Umbilical cord (tissue), 1 donor: ENCODE measurements at regions not wholly inside any gene's neighbourhood (a gene's known extent, or its start where the extent isn't known, plus 50 kb on each side); places are given as distances from the start of the nearest gene placed in this dataset.
A peak's percentile ranks its signal among the peaks of the same experiment; 100 is the strongest.

Source experiments
- DNase-seq: peaks from one replicate; pipeline ENCODE4 v3.0.0-alpha.2; 2015; ENCODE audit warnings: low spot score

DNA sequence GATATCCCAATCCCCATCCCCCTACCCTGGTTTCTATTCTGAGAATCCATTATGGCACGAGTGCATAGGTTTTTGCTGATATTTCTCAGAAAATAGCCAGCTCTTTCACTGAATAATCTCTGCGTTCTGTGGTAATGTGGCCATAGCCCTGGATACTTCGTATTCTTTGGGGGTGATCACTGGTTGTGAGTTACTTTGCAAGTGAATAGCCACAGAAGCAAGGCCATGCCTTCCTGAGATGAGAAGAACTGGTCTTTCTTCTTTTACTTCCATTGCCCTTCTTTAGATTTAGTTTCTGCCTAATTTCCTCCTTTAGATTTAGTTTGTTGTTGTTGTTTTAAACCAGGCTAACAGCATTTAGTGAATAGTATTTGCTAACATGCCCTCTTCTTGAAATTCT is 323.4 kb downstream of the CDC14C start:
- no peak for DNase-seq

DNA sequence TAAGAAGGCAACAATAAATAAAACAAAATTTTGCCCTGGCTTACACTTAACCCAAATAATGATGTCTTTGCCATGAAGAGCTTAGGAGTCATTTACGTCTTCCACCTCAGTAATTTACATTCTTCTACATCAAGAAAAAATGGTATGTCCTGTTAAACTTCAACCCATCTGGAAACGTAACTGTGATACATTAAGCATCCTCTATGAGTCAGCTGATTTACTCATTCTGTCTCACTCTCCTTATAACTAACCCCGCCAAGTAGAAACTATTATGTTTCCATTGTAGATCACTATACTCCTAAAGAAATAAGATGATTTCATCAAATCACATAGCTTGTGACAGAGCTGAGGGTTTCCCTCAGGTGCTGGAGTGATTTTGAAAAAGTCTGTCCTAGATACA is 330.7 kb downstream of the CDC14C start:
- DNase-seq = no peak

- no peak for DNase-seq
Measured at GRCh38 chr7:49260538-49260937, 336.2 kb downstream of the CDC14C start.

DNA sequence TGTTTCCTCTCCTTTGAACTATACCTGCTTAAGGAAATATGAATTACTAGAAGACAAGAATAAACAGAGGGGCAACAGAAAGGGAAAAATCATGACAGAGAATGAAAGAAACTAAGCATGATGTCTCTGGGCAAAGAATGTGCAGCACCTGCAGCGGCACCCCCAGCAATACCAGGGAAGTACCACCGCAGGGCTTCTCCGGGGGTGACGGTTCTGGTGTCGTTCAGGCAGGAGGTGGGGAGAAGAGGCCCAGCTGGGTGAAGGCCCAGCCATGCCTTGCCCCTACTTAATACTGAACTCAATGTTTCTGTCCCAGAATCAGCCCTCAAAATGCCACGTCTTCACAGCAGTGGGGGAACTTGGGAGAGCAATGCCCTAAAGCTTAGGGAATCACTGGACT is 337.6 kb downstream of the CDC14C start:
- no peak for DNase-seq

DNA sequence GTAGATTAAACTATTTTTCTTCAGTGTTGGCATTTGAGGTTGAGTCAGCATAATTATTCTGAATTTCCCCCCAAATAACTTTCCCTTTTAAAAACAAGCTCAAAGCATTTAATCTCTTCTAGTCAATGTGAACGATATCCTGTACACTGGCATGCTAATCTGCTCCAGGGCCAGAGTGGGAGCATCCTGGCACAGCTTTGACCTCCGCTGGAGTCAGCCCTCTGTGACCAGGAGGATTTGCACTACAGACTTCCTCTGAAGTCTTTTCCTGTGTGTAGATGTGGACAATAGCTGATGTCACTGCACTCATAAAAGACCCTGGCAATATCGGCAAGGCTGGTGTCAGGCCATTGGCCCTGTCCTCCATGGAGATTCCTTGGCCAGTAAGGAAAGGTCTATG is 340.2 kb downstream of the CDC14C start:
- DNase-seq = peak; percentile 0

GRCh38 chr7:49273897-49274296 is 349.6 kb downstream of the CDC14C start:
- no peak for DNase-seq

DNA sequence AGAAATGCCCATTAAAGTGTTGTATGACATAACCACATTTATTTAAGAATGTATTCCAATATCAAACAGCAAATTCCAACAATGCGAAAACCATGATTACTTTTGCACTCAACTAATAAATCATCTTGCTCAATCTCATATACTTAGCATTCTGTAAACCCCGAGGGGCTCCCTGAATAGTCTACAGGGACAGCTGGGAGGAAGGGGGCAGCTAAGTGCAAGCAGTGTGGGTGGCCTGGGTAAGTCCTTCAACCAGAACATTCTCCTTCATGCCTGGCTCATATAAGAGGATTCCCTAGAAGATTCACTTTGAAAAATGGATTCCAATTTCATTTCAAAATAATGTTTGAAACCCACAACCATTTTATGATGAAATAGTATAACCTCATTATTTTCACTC is 355.5 kb downstream of the CDC14C start:
- no peak for DNase-seq

DNA sequence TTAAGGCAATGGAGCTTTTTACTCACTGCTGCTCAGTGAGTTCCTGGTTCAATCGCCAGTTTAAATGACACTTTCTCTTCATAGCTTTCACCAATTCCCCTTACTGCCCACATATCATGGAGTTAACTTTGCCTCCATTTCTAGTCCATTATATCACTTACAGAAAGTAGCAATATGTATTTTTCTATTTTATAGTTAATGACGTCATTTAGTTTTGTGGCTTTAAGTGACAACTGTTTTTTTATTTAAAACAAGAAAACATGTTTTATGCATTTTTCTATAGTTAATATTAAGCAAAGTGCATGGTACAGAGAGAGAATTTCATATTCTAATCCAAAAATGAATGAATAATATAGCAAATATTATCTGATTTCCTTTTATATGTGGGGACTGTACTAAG is 363.3 kb downstream of the CDC14C start:
- DNase-seq = no peak

DNA sequence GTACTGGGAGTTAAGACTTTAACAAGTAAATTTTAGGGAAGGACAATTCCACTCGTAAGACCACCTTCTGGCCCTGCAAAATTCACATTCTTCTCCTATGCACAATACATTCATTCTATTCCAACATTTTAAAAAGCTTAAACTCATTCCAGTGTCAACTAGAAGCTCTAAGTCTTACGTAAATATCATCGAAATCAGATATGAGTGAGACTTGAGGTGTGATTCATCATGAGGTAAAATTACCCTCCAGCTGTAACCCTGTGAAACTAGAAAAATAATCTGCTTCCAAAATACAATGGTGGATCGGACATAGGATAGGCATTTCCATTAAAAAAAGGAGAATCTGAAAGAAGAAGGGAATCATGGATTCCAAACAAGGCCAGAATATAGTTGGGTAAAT is 370.3 kb downstream of the CDC14C start:
- no peak for DNase-seq

- DNase-seq = peak; percentile 61
Measured at GRCh38 chr7:49295146-49295545, 370.8 kb downstream of the CDC14C start.

- DNase-seq = no peak
Measured at GRCh38 chr7:49297958-49298357, 373.6 kb downstream of the CDC14C start.

GRCh38 chr7:49308787-49309186 is 384.4 kb downstream of the CDC14C start:
- no peak for DNase-seq

DNA sequence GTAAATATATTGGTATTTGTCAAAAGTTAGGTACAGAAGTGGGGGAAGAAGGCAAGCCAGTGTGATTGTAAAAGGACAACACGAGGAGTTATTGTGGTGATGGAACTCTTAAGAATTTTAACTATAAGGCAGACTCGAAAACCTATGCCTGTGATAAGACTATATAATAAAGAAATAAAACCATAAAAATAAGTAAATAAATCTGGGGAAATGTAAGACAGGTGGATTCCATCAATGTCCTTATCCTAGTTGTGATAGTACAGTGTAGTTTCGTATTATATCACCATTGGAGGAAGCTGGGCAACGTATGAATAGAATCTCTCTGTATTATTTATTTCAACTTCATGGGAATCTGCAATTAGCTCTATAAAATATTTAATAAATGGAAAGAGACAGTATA is 395.7 kb downstream of the CDC14C start:
- DNase-seq = no peak

DNA sequence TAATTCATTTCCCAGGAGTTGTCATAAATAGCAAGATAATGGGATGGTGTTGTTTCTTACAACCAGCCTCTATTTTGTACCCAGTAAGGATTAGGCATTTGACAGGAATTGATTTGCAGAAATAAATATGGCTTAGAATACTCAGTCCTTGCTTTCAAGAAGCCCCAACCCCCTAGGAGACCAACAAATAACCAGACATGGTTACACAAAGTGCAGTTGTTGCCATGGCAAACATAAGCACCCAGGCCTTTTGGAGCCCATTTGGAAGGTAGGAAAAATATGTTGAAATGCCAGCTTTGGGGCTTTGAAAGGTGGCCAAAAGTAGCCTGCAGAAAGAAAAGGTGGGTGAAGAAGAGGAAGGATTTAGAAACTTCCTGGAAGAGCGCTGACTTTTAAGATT is 397.5 kb downstream of the CDC14C start:
- DNase-seq = no peak

DNA sequence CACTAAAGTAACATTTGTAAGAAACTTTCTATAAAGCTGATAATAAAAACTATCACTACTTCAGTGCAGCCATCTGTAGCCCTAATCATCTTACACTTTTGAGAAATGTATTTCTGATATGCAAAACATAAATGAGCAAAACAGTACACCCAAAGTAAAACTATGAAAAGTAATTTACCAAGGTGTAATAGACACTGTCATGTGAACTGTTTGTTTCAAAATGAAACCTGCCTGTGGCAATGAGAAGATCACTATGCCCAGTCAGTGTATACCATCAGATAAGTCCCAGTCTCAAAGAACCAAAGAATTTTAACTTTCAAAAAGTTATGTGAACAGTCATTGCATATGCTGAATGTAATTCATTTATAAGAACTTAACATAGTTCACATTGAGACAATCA is 398.1 kb downstream of the CDC14C start:
- no peak for DNase-seq

DNA sequence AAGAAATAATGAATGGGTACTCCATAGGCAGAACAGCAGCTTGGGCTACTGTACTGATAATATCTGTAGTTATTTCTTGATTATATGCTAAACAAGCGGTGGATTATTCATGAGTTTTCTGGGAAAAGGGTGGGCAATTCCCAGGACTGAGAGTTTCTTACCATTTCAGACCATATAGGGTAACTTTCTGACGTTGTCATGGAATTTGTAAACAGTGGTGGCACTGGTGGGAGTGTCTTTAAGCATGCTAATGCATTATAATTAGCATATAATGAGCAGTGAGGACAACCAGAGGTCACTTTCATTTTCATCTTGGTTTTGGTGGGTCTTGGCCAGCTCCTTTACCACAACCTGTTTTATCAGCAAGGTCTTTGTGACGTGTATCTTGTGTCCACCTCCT is 399.7 kb downstream of the CDC14C start:
- DNase-seq = no peak

DNA sequence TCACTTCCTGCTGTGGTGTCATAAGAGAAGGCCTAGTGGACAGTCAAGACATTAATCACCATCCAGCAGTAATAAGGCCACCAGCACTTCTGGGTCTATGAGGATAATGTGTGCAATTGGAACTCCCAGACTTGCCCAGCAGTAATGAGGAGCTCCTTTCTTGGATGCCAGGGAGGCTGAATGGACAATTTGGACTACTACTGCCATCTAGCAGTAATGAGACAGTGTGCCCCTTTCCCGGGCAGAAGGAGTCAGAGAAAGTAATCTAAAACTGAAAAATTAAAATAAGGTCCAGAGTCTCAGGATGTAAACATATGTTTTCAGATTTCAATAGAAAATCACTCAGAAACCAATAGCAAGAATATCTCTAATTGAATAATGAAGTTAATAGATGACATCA is 400.4 kb downstream of the CDC14C start:
- DNase-seq = no peak

- DNase-seq = no peak
Measured at GRCh38 chr7:49325571-49325970, 401.2 kb downstream of the CDC14C start.

GRCh38 chr7:49327155-49327554 is 402.8 kb downstream of the CDC14C start:
- no peak for DNase-seq

DNA sequence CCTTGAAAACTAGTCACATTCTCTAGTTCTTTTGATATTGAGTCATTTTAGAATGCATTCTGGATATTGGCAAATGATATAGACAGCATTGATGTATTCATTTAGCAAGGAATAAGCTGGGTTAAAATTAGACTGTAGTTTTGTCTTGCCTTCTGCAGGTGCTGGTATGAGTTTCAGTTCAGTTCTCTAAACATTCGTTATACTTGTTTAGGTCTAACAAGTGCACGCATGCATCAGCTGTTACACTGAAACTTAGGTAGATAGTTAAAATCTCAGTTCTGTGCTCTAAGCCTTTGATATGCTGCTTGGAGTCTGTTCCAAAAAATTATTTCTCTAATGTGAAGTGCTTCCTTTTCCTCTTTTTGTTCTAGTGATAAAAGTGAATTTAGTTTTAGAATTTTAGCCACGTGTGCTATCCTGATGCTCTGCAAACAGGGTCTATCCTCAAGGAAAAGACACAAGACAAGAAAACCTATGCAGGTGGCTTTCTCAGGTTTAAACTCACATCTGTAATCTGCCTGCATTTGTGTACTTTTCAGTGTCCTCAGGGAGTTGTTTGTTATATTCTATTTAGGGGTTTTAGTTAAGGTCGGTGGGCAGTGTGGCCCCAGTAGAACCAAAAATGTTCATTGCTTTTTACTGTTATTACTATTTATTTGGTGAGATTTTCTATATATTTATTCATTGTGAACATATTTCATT is 409.0 kb downstream of the CDC14C start:
- no peak for DNase-seq

DNA sequence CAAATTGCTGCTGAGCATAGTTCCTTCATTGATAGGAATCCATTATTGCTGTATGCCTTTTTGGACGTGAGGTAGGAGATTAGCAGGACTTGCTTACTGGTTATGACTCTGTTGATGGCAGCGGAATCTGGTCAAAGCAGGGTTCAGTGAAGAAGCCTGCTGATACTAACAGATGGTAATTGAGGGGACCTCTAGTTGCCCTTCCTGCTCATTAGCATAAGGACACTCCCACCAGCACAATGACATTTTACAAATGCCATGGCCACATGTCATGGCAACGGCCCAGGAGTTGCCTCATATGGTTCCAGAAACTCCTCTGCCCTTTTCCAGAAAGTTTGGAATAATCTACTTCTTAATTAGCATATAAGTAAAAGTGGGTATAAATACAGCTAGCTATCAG is 417.5 kb downstream of the CDC14C start:
- no peak for DNase-seq

DNA sequence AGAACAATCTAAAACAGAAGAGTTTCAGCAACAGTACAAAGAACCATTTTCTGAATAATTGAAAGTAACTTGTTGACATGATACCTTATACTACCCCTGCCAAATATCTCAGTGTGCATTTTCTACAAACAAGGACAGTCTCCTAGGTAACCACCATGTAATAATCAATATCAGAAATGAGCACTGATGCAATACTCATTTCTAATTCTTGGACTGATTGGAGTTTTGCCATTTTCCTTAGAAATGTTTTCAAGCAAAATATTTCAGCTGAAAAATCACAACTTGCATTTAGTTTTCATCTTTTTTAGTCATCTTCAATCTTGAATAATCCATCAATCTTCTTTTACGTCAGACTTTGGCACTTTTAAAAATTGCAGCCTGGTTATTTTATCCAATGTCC is 420.2 kb downstream of the CDC14C start:
- DNase-seq = no peak

- peak; percentile 67 for DNase-seq
Measured at GRCh38 chr7:49346195-49346899, 422.0 kb downstream of the CDC14C start.

DNA sequence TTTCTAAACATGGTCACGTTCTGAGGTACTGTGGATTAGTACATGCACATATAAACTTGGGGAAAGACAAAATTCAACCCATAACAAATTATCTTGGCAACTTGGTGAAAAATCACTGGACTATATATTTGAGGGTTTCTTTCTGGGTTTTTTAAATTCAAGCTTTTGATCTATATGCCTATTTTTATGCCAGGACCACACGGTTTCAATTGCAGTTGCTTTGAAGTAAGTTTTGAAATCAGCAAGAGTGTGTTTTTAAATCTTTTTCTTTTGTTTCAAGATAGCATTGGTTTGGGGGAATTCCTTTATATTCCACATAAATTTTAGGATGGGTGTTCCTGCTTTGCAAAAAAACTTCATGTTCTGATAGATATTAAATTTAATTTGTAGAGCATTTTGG is 406.4 kb upstream of the VWC2 start:
- DNase-seq = no peak
